OCI-LY7 (cell line): ENCODE measurements at regions not wholly inside any gene's neighbourhood (a gene's known extent, or its start where the extent isn't known, plus 50 kb on each side); places are given as distances from the start of the nearest gene placed in this dataset.

ENCODE experiments used
- BruUV-seq: library from RNA; stranded (reverse); fragments of 400-500 nt; replicated peaks from 2 replicates; lab custom pipeline; 2021; lab: Mats Ljungman, UMichigan
- CTCF ChIA-PET: fragments of 300-600 bp; sonication (Branson Sonifier 250); formaldehyde crosslinking; loops from one replicate; lab custom pipeline; 2022; ENCODE audit warnings: antibody characterized with exemption; ENCODE audit not compliant: unreplicated experiment; lab: Charles Lee
- POLR2A ChIA-PET: fragments of 300-600 bp; sonication (Branson Sonifier 250); formaldehyde crosslinking; loops from one replicate; lab custom pipeline; 2022; ENCODE audit warnings: antibody characterized with exemption; lab: Charles Lee
- DNase-seq: peaks from one replicate; pipeline ENCODE4 v3.0.0-alpha.2; 2015; ENCODE audit warnings: low spot score
- H2AFZ ChIP-seq: fragments of 200-600 bp; sonication (generic), shearing (Covaris generic); 2 replicates; pipeline ENCODE4 v1.6.1; 2014; ENCODE audit warnings: mild to moderate bottlenecking, antibody characterized with exemption, low read length, moderate library complexity
- H3K27ac ChIP-seq: fragments of 200-600 bp; sonication (generic); 2 replicates; pipeline ENCODE4 v1.5.1; 2014; ENCODE audit warnings: mixed run types, low read depth, mild to moderate bottlenecking, moderate library complexity, low read length, inconsistent platforms; ENCODE audit not compliant: poor library complexity, severe bottlenecking
- H3K36me3 ChIP-seq: fragments of 200-600 bp; sonication (generic); 2 replicates; pipeline ENCODE4 v1.6.1; 2014; ENCODE audit warnings: mild to moderate bottlenecking, antibody characterized with exemption, low read length, moderate library complexity, mixed read lengths; ENCODE audit not compliant: insufficient read depth
- H3K4me1 ChIP-seq: fragments of 200-600 bp; sonication (generic); 2 replicates; pipeline ENCODE4 v1.5.1; 2014; ENCODE audit warnings: mild to moderate bottlenecking, low read length; ENCODE audit not compliant: insufficient read depth, poor library complexity, severe bottlenecking
- H3K4me2 ChIP-seq: fragments of 200-600 bp; sonication (generic); 2 replicates; pipeline ENCODE4 v1.6.1; 2014; ENCODE audit warnings: mild to moderate bottlenecking, low read length
- H3K4me3 ChIP-seq: fragments of 200-600 bp; sonication (generic); 2 replicates; pipeline ENCODE4 v1.5.1; 2014; ENCODE audit warnings: mild to moderate bottlenecking, low read depth, low read length; ENCODE audit not compliant: poor library complexity, severe bottlenecking
- H3K79me2 ChIP-seq: fragments of 200-600 bp; sonication (generic); 2 replicates; pipeline ENCODE4 v1.6.1; 2016; ENCODE audit warnings: low read depth, mild to moderate bottlenecking, low read length, moderate library complexity, mixed read lengths; ENCODE audit not compliant: insufficient read depth
- H3K9me2 ChIP-seq: fragments of 200-600 bp; sonication (generic); 2 replicates; pipeline ENCODE4 v1.6.1; 2016; ENCODE audit warnings: mild to moderate bottlenecking, low read length, mixed read lengths; ENCODE audit not compliant: insufficient read depth
- H3K9me3 ChIP-seq: fragments of 200-600 bp; sonication (generic); 2 replicates; pipeline ENCODE4 v1.6.1; 2014; ENCODE audit warnings: mild to moderate bottlenecking, mixed run types, low read length, mixed read lengths
- H4K20me1 ChIP-seq: fragments of 200-600 bp; sonication (generic); 2 replicates; pipeline ENCODE4 v1.6.1; 2014; ENCODE audit warnings: mild to moderate bottlenecking, antibody characterized with exemption, low read length, moderate library complexity, mixed read lengths; ENCODE audit not compliant: insufficient read depth
- CTCF ChIP-seq: fragments of 200-600 bp; sonication (generic); conservative IDR thresholded peaks from 2 replicates; pipeline ENCODE4 v1.5.1; 2014; ENCODE audit warnings: mild to moderate bottlenecking, antibody characterized with exemption, low read length, moderate library complexity, mixed read lengths
- EZH2phosphoT487 ChIP-seq: fragments of 200-600 bp; sonication (generic); IDR thresholded peaks from 2 replicates; pipeline ENCODE4 v1.6.1; 2018; ENCODE audit warnings: low read depth, borderline replicate concordance, mild to moderate bottlenecking, mixed run types, antibody characterized with exemption, low read length, moderate library complexity, mixed read lengths
- intact Hi-C: fragments of 100-400 bp; cut with micrococcal nuclease; formaldehyde crosslinking; loops from one replicate; pipeline ENCODE4 v1.10.0; 2022; ENCODE audit not compliant: unreplicated experiment

- Histone ChIP-seq H3K4me3 (no peak overlapping the region), H2AFZ (no peak overlapping the region), H3K79me2 (no peaks in the 10 kb centered on the region), H3K27ac (no peak overlapping the region), H3K9me3 (no peaks in the 10 kb centered on the region), H3K4me1 (no peaks in the 10 kb centered on the region), H4K20me1 (no peaks in the 10 kb centered on the region), H3K36me3 (no peaks in the 10 kb centered on the region), H3K4me2 (no peak overlapping the region), H3K9me2 (no peaks in the 10 kb centered on the region; the same call in 1 of the 2 replicates)
- BruUV-seq: no TSS peak
- TF ChIP-seq EZH2phosphoT487: no peak
- TF ChIP-seq CTCF: no peak
- ChIA-PET POLR2A (no interaction called here), CTCF (no interaction called here)
- intact Hi-C loops: no loop called here
- DNase-seq: no peak
Observed at GRCh38 chr10:9926003-9926402, 1091.7 kb upstream of the CELF2 start.

GRCh38 chr10:9926881-9927280 is 1090.8 kb upstream of the CELF2 start:
- ChIA-PET CTCF (no interaction called here), POLR2A (interaction anchor here (0.5 kb wide), 1 partner anchor 1059 kb away, joined by 3 read pairs; no protein-coding TSS in a partner anchor)
- TF ChIP-seq EZH2phosphoT487 (no peak), CTCF (no peak)
- H3K36me3 ChIP-seq: no peaks in the 10 kb centered on the region
- H3K4me3 ChIP-seq: no peak overlapping the region
- no TSS peak for BruUV-seq
- no peaks in the 10 kb centered on the region; the same call in 1 of the 2 replicates for H3K9me2 ChIP-seq
- no peaks in the 10 kb centered on the region for H3K4me1 ChIP-seq
- H3K4me2 ChIP-seq: no peak overlapping the region
- H2AFZ ChIP-seq: no peak overlapping the region
- no peaks in the 10 kb centered on the region for H3K79me2 ChIP-seq
- H3K9me3 ChIP-seq: no peaks in the 10 kb centered on the region
- intact Hi-C loops: no loop called here
- DNase-seq: no peak
- no peaks in the 10 kb centered on the region for H4K20me1 ChIP-seq
- H3K27ac ChIP-seq: no peak overlapping the region

GRCh38 chr10:9939716-9940115 is 1078.0 kb upstream of the CELF2 start:
- H3K4me1 ChIP-seq: no peaks in the 10 kb centered on the region
- DNase-seq: no peak
- H2AFZ ChIP-seq: no peak overlapping the region
- H3K4me3 ChIP-seq: no peak overlapping the region
- no TSS peak for BruUV-seq
- no peaks in the 10 kb centered on the region for H3K9me2 ChIP-seq
- no peak overlapping the region for H3K27ac ChIP-seq
- TF ChIP-seq EZH2phosphoT487 (no peak), CTCF (no peak)
- no peak overlapping the region for H3K4me2 ChIP-seq
- H3K36me3 ChIP-seq: no peaks in the 10 kb centered on the region
- H3K9me3 ChIP-seq: no peaks in the 10 kb centered on the region
- intact Hi-C loops: no loop called here
- H4K20me1 ChIP-seq: no peaks in the 10 kb centered on the region
- ChIA-PET POLR2A (interaction anchor here (0.6 to 1.4 kb wide), 5 partner anchors 7 to 599 kb away, joined by 3 to 4 read pairs (median 4); no protein-coding TSS in a partner anchor), CTCF (no interaction called here)
- no peaks in the 10 kb centered on the region for H3K79me2 ChIP-seq
